GM19043 (cell line): ENCODE measurements at regions not wholly inside any gene's neighbourhood (a gene's known extent, or its start where the extent isn't known, plus 50 kb on each side); places are given as distances from the start of the nearest gene placed in this dataset.

Experiments used
- ATAC-seq: cut with Tn5 transposase; IDR thresholded peaks from one replicate; pipeline ENCODE4 v1.9.1; 2021; ENCODE audit warnings: low read depth; ENCODE audit not compliant: unreplicated experiment

- no peak for ATAC-seq
These were observed 214.3 kb downstream of the DHX35 start for GRCh38 chr20:39176457-39176856.

- no peak for ATAC-seq
These were observed 208.8 kb downstream of the DHX35 start for GRCh38 chr20:39170896-39171463.

GRCh38 chr20:39165099-39165498, 203.0 kb downstream of the DHX35 start:
- no peak for ATAC-seq

- no peak for ATAC-seq
These were observed 202.5 kb downstream of the DHX35 start for GRCh38 chr20:39164642-39165041.

GRCh38 chr20:39163993-39164392, 201.8 kb downstream of the DHX35 start:
- no peak for ATAC-seq

GRCh38 chr20:39161900-39162299, 199.8 kb downstream of the DHX35 start:
- ATAC-seq: no peak

- no peak for ATAC-seq
These were observed 193.8 kb downstream of the DHX35 start for GRCh38 chr20:39155971-39156370.

GRCh38 chr20:39152742-39153141, 190.6 kb downstream of the DHX35 start:
- no peak for ATAC-seq

GRCh38 chr20:39152126-39152525, 190.0 kb downstream of the DHX35 start:
- no peak for ATAC-seq

- ATAC-seq: no peak
These were observed 188.4 kb downstream of the DHX35 start for GRCh38 chr20:39150501-39150900.

- no peak for ATAC-seq
These were observed 184.2 kb downstream of the DHX35 start for GRCh38 chr20:39146394-39146793.

- no peak for ATAC-seq
These were observed 183.8 kb downstream of the DHX35 start for GRCh38 chr20:39145921-39146320.

GRCh38 chr20:39144757-39145156, 182.6 kb downstream of the DHX35 start:
- no peak for ATAC-seq

GRCh38 chr20:39142407-39143096, 180.4 kb downstream of the DHX35 start:
- no peak for ATAC-seq

- ATAC-seq: no peak
These were observed 175.2 kb downstream of the DHX35 start for GRCh38 chr20:39137299-39137698.

- ATAC-seq: no peak
These were observed 174.7 kb downstream of the DHX35 start for GRCh38 chr20:39136798-39137197.

GRCh38 chr20:39135885-39136544, 173.9 kb downstream of the DHX35 start:
- ATAC-seq: no peak

GRCh38 chr20:39133201-39133600, 171.1 kb downstream of the DHX35 start:
- no peak for ATAC-seq

GRCh38 chr20:39132511-39132910, 170.4 kb downstream of the DHX35 start:
- no peak for ATAC-seq

GRCh38 chr20:39132093-39132492, 169.9 kb downstream of the DHX35 start:
- no peak for ATAC-seq

- no peak for ATAC-seq
These were observed 168.5 kb downstream of the DHX35 start for GRCh38 chr20:39130627-39131026.

GRCh38 chr20:39129523-39129922, 167.4 kb downstream of the DHX35 start:
- ATAC-seq: no peak
